Medulla oblongata (tissue), 1 donor: ENCODE measurements at regions not wholly inside any gene's neighbourhood (a gene's known extent, or its start where the extent isn't known, plus 50 kb on each side); places are given as distances from the start of the nearest gene placed in this dataset.

Source experiments
- DNase-seq: peaks from one replicate; pipeline ENCODE4 v3.0.0-alpha.2; 2015; ENCODE audit errors: extremely low spot score

DNA sequence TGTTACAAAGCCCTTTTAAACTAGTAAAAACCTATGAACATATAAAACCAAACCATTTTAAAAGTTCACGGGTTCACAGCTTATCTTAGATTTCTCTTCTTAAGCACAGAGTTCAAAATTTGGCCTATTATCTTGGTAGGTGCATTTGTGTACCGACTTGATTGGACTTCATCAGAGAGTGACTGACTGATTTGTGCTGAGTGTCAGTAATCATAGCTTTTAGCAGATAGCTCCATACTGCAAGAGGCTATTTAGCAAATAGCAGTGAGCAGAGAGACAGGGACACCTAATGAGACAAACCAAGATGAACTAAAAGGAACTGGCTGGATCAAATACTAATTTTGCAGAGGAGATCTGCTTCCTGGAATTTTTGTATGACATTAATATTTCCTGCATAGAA, 274.5 kb downstream of the PRR16 start:
- DNase-seq: no peak

DNA sequence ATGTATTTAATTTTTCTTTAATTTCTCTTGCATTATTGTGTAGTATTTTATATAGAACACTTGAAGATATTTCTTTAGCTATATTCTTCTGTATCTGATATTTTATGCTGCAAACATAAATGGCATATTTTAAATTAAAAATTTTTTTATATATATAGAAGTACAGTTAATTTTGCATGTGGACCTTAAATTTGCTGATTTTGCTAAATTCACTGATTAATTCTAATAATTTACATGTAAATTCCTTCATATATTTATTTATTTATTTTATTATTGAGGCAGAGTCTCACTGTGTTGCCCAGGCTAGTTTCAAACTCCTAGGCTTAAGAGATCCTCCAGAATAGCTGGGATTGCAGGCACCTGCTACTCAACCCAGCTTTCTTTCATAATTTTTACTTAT, 276.9 kb downstream of the PRR16 start:
- DNase-seq: no peak

DNA sequence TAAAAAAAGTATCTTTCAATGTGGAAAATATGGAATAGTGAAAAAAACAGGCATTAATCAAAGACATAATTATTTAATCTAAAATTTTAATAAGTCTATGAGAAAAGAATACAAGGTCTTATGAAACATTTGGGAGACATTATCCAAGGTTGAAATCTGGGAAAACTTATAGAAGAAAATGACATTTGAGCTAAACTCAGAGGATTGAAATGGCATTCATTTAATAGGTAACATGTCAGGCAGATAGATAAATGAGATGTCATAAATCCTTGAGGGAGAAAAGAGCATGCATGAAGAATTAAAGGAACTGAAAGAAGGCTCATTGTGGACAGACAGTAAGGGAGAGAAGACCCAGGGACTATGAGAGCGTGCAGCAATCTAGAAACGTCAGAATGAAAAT, 284.4 kb downstream of the PRR16 start:
- no peak for DNase-seq

DNA sequence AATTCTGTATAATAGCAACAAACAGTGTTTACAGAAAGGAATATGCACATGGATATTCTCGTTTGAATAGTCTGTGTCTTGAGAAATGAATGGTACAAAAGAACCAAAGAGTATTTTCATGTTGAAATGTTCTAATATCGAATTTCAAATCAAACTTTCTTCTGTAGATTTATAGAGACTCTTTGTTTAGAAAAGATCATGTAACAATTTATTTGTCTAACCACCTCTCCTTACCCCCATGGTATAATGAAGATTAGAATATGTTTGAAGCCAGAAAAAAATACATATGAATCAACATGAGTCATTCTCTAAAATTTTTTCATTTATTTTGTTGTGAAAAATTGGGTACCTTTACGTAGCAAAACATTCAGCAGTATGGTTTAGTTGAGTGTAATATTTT, 285.6 kb downstream of the PRR16 start:
- DNase-seq: no peak

DNA sequence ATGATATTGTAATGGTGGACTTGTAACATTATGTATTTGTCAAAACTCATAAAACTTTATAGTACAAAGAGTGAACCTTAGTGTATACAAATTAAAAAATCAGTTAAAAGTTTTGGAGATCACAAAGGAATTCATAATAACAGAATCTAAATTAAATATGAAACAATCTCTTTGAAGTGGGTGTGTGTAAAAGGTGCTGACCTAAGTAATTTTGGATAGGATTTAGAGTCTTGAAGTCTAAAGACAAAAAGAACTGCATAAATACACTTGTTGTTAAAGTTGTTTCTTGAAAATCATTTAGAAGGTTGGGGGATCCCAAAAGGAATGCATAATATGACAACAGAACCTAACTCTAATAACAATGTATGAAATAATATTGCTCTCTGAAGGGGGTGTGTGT, 295.5 kb downstream of the PRR16 start:
- DNase-seq: no peak

DNA sequence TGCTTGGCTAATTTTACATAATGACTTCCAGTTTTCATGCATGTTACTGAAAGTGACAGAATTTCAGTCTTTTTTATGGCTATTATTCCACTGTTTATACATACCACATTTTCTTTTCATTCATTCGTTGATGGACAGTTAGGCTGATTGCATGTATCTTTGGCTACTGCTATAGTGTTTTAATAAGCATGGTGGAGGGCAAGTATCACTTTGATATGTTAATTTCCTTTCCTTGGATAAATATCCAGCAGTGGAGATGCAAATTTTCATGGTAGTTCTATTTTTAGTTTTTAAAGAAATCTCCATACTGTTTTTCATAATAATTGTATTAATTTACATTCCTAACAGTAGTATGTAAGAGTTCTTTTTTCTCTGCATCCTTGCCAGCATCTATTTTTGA, 297.9 kb downstream of the PRR16 start:
- no peak for DNase-seq

DNA sequence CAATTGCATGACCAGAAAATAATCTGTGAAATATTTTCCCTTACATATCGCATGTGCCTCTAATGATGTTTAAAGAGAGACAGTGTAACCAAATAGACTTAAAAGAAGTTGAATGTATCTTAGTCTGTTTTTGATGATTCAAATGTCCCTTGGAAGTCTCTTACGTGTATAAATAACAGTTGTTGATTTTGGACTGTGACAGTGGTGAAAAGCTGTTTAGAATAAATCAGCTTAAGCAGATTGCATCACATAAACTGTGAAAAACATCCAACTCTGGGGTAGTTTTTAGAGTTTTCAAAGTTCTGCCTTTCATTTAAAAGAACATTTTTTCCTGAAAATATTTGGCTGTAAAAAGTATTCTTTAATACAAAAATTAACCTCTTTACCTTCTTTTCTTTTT, 301.1 kb downstream of the PRR16 start:
- DNase-seq: no peak

DNA sequence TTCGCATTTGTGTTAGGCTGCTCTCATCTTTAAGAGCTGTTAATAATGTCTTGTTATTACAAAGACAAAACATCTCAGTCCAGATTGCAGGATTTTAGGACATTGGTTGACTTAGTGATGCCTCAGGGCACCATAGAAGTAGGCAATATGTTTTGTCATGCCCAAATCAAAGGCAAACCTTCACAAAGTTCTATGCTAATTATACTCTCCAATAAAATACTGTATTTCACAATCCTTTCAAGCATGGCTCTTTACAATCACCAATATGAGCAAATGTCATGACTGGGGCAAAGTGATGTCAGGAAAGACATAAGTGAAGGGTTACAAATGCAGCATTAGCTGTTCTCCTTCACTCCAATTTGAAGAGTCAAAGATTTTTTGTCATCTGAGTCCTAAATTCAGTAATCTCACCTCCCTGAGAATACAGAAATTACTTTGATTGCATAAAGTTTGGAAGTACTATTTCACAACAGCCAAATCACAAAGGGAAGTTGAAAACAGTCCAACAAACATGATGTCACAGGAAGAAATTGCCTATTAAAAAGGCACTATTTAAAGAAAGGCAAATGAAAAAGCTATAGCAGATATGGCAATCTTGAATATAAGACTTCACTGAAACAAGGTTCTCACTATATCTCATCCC, 303.2 kb downstream of the PRR16 start:
- no peak for DNase-seq

DNA sequence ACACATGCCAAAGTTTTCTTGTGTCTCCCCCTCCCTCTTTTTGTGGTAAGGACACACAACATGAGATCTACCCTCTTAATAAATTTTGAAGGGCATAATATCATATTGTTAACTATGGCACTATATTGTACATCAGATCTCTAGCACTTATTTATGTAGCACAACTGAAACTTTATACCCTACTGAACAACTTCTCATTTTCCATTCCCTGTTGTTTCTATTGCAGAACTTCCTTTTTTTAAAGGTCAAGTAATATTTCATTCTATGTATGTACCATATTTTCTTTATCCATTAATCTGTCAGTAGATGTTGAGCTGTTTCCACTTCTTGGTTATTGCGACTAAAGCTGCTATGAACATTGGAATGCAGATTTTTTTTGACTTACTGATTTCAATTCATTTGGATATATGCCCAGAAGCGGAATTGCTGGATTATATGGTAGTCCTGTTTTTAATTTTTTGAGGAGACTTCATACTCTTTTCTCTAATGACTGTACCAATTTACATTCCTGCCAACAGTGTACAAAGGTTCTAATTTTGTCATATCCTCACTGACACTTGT, 305.3 kb downstream of the PRR16 start:
- DNase-seq: no peak

DNA sequence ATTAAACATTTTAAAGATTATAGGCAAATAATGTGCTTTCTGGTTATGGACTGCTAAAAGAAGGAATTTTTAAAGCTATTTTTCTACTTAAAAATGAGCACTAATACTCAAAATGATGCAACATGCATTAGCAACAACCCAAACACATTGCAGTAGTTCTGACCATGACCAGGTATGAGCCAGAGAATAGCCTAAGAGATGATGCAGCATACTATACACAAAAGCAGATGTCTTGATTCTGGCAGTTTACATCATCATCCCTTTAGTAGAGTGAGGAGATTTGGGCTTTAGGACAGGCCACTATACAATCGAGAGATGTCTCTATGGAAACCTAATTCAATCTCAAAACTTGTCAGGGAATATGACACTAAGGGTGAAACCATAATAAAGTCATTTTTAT, 307.1 kb downstream of the PRR16 start:
- DNase-seq: no peak

DNA sequence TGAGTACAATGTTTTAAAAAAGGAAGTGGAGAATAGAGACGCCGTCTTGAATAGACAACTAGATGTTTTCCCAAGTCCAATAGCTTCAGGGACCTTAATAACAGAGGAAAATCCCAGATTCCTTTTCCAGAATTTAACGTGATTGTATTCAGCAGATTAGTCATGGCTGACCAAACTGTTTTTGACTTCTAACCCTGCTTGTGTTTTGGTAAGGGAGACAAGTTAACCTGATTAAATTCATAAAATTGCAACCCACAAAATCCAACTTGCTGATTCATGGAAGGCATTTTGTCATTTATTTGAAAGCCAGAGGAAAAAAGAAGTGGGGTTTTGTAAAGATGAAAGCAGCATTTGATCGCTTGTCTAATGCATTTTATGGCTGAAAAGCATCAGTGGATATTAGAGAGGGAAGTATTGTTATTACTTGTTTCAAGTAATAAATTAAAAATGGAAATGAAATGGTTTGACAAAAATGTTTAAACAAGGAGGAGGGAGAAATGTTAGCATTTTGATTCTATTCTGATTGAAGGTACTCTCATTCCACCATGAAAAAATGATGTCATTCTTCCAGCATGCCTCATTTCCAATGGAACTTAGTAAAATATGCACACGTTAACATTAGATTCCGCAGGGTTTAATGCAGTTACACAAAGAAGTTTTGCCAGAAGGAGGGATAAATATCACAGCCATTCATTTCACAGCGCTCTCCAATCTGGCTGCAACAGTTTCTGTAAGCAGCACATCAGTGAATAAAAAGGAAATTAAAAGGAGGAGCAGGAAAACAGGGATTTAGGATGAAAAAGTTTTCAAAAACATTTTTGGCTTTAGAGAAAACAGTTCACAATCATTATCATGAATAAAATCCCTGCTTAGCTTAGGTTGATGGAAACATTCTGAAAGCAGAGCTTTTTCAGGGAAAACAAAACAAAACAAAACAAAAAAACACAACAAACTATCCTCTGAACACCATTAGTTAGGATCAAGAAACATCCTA, 314.7 kb downstream of the PRR16 start:
- no peak for DNase-seq

DNA sequence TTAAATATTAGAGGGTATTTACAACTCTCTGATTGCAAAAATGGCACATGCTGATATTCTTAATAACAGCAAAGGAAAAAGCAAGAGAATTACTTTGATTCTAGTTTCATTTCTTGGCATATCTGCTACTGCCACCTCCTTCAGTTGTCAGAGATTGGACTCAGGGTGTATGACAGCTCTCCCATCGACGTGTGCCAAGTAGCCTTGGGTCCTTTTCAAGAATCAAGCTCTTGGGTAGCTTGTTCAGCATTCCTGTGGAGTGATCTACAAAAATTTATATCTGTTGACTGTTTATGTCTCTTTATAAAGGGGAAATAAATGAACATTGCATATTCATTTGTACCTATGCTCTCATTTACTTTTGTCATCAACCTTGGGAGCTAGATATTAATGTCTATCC, 315.6 kb downstream of the PRR16 start:
- no peak for DNase-seq

DNA sequence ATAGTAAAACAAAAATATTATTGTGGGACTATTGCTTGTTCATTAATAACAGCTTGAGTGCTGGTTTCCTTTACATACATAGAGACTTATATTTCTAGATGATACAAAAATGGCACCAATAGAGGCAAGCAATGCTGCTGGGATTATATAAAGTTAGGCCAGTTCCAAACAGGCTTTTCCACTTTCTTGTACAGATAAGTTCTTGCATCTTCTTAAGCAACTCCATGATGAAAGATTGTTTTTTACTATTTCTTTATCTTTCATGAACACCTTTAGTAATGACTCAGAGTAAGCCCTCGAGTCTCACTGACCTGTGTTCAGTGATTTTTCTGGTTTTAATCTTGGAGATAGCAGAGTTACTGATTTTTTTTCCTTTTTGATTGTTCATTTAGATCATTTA, 324.4 kb downstream of the PRR16 start:
- DNase-seq: no peak

DNA sequence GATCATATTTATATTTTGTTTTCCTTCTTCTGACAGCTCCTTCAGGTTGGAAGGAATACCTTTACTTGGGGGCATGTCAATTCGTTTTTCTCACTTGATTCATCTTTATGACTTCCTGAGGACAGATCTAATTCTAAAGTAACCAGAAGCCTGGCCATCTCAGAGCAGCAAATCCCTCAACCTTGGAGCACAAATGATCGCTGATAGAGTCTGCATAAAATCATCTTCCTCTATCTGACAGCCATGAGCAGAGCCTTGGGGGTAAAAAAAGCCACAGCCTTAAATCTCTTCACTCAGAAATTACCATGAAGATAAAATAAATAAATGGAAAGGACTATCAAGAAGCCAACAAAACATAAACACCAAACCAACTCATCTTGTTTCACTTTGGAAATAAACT, 325.8 kb downstream of the PRR16 start:
- no peak for DNase-seq

DNA sequence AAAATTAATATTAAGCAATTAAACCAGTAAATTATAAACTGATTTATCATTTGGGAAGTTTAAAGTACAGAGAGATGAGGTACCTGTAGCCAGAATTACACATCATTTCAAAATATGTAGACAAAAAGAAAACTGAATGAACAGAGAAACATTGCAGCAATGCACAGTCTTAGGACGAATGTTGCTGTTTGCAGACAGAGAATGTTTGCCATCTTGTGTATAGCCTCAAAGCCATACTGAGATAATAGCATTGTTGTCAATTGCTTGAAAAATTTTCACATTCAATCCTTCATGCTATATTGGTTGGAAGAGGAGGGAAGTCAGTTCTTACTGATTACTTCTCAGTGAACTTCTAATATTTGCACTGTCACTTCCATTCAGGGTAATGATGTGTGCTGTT, 326.2 kb downstream of the PRR16 start:
- no peak for DNase-seq

DNA sequence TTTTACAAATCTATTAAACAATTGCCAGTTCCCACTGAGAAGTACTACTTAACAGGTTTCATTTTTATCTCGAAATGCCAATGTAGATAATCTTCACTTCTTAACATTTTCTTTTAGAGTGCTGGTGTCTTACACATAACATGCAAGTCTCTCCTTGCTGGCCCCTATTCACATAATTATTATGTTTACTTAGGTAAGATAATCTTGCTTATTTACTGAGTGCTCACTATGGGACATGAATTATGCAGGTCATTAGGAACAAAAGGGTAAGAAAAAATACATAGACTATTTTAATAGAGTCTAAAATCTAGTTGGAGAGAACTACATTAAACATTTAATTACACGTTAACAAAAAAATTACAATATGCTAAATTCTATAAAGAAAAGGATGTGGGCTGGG, 328.4 kb downstream of the PRR16 start:
- no peak for DNase-seq

DNA sequence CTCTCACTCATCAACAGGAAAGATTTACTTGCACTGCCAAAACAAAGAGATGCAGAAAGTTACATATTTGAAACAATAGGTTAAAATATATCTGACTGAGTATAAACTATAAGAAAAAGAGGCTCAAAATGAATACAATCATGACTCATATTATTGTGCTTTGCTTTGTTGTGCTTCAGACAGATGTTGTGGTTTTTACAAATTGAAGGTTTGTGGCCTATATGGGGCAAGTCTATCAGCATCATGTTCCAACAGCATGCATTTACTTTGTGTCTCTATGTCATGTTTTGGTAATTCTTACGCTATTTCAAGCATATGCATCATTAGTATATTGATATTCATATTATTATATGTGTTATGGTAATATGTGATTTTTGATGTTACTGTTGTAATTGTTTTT, 330.0 kb downstream of the PRR16 start:
- no peak for DNase-seq

DNA sequence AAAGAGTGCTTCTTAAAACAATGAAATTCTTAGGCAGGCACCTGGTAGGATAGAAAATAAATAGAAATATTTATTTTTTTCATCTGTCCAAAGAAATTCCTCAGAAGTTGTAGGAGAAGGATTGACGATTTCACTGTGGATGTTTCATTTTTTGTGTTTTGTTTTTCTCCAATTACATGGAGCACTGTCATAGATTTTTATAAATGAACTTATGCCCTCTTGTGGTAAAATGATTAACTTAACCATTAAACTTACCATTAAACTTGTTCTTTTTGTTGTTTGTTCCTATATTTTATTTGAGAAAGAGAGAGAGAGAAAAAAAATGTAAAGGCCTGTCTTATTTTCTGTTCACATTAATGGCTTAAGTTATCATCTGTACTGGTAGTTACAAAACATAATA, 339.2 kb downstream of the PRR16 start:
- peak; percentile 11 for DNase-seq

DNA sequence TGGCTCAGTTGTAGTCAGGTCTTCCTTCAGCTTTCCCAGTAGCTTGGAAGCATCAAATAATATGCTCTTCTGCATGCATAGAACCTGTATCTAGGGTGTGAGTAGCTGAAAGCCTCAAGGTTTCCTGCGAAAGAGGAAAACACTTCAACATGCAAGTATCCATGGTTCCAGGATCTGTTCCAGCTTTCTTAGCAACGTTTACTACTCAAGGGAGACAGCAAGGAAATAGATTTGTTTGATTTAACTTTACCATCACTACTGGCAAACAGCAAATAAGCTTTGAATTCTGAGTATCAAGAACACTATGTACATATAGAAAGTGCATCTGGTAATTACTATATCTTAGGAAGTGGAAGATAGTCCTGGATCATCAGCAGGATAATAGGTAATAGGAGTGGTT, 341.0 kb downstream of the PRR16 start:
- DNase-seq: no peak

DNA sequence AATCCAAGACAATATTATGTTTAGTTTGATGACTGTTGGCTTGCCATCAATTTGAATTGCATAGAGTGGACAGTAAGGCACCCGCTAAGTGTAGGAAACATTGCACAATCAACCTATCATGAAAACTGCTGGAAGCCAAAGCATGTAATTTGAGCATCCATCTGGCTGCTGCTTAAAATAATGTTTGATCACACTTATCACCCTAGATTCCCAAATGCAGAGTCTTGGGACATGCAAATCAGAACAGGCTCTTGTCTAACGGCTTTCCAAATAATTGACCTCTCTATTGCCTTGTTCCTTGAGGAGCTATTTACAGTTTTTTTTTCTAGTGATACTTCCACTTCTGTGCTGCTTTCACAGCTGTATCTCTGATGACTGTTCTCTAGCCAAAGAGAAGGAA, 342.1 kb downstream of the PRR16 start:
- DNase-seq: no peak

DNA sequence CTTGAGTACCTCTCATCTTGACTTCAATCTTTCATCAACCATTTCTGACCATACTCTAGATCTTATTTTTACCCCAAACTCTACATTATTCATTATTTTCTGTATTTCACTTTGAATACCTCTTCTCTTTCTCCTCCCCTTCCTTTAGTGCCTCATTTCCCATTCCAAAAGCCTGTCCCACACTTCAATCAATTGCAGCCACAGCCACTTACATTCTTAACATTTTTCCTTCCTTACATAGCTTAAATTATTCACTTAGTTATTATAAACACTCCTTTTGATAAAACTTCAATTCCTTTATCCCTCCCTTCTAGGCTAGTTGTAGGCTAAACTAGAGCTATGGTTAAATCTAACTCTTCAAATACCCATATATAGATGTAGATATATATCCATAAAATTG, 344.0 kb downstream of the PRR16 start:
- no peak for DNase-seq

DNA sequence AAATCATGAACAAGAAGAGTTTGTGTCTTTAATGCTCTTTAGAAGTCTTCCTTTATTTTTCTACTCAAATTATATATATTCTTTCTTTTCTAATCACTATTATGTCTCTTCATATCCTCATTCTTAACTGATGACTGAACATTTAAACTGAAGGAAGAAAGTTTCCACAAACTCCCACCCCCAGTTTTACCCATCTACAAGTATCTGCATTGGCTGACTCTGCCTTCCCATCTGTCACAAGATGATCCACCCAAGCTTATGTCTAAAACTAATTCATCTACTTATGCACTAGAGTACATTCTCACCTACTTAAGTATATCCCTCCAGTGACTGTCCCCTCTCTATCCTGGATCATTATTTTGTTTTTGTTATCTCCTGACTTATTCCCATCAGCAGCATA, 344.5 kb downstream of the PRR16 start:
- no peak for DNase-seq

DNA sequence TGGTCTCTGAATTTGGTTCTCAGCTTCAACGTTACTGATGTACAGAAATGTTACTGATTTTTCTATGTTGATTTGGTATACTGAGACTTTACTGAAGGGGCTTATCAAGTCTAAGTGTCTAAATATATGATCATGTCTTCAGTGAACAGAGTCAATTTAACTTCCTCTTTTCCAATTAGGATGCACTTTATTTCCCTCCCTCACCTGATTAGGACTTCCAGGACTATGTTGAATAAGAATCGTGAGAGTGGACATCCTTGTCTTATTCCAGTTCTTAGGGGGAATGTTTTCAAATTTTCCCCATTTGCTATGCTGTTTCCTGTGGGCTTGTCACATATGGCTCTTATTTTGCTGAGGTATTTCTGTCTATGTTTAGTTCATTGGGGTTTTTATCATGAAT, 349.5 kb downstream of the PRR16 start:
- no peak for DNase-seq
